GM12872 (cell line): ENCODE measurements at regions not wholly inside any gene's neighbourhood (a gene's known extent, or its start where the extent isn't known, plus 50 kb on each side); places are given as distances from the start of the nearest gene placed in this dataset.

ENCODE experiments used
- TF ChIP-seq, protein P1 (sequence below): IDR thresholded peaks from 3 replicates; pipeline ENCODE4 v1.5.1; 2011; ENCODE audit warnings: low read depth, mild to moderate bottlenecking, low read length, moderate library complexity; ENCODE audit not compliant: insufficient read depth

DNA sequence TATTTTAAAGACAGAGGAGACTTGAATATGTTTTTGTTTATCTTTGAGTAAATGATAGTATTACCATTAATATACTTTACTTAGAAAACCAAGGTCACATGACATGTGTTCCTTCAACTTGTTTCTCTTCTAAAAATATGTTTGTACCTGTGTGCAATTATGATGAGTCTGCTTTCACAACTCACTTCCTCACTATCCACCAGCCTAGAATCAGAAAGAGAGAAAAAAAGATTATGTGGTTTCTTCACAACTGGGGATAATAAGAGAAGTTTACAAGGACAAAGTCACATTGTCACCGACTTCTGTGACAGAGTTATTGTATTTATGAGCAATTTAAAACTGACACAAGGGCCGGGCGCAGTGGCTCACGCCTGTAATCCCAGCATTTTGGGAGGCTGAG, 1112.1 kb downstream of the RPA4 start:
- TF ChIP-seq, protein P1, sequence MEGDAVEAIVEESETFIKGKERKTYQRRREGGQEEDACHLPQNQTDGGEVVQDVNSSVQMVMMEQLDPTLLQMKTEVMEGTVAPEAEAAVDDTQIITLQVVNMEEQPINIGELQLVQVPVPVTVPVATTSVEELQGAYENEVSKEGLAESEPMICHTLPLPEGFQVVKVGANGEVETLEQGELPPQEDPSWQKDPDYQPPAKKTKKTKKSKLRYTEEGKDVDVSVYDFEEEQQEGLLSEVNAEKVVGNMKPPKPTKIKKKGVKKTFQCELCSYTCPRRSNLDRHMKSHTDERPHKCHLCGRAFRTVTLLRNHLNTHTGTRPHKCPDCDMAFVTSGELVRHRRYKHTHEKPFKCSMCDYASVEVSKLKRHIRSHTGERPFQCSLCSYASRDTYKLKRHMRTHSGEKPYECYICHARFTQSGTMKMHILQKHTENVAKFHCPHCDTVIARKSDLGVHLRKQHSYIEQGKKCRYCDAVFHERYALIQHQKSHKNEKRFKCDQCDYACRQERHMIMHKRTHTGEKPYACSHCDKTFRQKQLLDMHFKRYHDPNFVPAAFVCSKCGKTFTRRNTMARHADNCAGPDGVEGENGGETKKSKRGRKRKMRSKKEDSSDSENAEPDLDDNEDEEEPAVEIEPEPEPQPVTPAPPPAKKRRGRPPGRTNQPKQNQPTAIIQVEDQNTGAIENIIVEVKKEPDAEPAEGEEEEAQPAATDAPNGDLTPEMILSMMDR = no peak

DNA sequence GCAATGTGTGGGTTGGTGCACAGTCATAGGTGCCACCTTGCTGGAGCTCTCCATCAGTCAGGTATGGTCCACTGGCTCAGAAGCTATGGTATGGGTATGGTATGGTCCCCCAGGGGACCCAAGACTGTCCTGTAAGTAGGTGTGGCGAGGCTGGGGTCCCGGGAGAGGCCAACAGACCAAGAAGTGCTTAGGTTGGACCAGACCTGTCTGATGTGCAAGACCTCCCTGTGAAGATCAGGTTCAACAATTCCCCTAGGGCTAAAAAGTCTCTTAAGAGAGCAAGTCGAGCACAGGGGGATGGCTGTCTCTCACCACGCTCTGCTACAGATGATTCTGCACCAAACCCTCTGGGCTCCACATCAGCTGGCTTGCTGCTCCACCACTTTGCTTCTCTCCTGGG, 1145.0 kb downstream of the RPA4 start:
- TF ChIP-seq, protein P1 = no peak

DNA sequence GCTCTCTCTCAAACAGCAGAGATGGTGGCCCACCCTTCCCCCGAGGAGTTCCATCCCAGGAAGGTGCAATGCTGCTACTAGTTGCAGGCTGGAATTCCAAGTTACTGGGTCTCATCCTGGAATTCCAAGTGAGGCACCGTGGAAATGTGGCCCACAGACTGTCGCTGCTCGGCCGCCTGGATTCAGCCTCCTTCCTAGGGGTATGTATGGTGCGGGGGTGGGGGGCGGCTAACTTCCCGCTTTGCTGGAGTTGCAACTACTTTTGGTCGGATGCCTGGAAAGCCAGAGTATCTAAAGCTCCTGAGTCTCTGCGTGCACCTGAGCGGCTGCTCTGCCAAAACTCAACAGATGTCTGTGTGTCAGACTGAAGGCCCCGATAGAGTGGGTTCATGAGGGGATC, 1146.2 kb downstream of the RPA4 start:
- TF ChIP-seq, protein P1 = no peak

DNA sequence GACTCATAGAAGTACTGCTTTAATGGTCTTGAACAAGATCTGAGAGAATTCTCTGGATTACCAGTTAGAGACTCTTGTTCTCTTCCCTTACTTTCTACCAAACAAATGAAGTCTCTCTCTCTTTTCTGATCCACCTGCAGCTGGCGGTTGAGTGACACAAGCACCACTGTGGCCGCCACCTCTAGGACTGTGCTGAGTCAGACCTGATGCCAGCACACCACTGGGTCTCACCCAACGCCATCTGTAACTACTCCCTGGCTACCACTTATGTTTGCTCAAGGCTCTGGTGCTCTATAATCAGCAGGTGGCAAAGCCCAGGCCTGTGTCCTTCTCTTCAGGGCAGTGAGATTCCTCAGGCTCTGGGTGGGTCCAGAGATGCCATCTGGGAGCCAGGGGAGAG, 1173.5 kb downstream of the RPA4 start:
- TF ChIP-seq, protein P1 = no peak

DNA sequence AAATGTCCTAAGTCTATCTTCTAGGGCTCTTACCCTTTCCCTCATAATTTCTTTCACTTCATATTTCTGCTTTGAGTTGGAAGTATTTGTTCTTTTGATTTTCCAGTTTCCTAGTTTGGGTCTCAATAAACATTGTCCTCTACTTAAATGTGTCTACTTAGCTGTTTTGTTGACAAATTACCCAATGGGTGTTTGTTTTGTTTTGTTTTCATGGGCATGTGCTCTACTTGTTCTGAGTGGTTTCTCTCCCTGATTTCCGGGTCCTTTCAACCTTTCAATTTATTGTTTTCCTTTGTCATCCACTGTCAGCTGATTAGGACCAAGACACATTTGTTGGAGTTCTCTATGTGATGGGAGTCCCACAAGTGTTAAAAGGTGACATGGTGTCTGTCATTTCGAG, 1181.4 kb downstream of the RPA4 start:
- TF ChIP-seq, protein P1 = no peak

DNA sequence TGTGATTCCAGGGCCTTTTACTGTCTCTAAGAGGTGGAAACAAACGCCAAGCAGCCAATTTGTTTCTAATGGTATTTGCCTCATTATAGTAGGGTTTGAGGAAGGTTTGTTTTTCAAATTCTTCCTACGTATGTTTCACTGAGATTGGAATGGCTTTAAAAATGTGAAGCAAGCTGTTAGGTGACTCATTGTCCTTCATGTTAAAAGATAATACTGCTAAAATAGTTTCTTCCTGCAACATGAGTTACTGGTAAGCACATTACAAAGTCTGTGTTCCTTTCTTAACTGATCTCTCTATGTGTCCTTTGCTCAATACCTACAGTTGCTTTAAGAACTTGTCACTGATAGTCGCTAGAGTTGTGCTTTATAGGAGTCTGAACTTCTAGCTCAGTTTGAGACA, 1183.9 kb downstream of the RPA4 start:
- TF ChIP-seq, protein P1 = no peak

DNA sequence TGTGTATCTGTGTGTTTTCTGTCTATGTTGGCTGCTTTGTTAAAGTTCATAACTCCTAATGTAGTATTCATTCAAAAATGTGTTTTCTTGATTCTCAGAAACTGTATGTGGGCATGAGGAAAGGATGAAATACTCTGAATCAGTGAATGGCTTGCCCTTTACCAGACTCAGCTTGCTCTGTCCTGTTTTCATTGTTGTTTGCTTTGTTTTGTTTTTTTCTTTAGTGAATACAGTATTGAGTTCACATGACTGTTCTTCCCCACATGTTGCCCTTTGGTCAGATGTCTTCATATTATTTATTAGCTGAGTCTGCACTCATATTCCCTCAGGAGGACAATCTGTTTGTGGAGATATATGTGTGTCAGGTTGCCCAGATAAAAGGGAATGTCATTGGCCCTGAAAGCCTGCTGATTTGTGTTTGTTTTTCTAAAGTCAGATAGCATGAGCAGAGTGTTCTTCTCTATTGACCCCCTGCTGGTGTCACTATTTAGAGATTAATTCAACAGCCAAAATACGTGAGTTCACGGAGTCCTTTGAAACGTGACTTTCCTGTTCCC, 1184.4 kb downstream of the RPA4 start:
- TF ChIP-seq, protein P1 = no peak

DNA sequence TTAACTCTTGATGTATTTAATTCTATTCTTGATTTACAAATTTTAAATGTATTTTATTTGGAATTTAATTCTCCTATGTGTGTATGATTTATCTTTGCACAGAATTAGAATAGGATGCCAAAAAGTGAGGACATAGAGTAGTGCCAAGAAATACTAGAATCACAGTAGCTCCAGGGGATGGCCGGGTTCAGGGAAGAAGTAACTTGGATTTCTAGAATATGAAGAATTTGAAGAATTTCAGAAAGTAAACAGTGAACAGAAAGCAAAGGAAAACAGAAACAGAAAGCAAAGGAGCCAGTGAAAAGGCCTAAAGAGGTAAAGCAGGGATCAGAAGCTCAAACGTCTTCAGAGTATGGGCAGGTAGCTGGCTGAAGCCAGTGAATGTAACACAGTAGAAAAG, 1187.6 kb downstream of the RPA4 start:
- TF ChIP-seq, protein P1 = no peak
